ENCODE measurements at regions not wholly inside any gene's neighbourhood (a gene's known extent, or its start where the extent isn't known, plus 50 kb on each side); places are given as distances from the start of the nearest gene placed in this dataset.

- TF ChIP-seq POLR2AphosphoS5 (IDR thresholded peaks at IDR 0.05; ENCODE audit: low read depth, low read length): no peak
- TF ChIP-seq POLR2A (IDR thresholded peaks at IDR 0.05; ENCODE audit: low read depth, low read length): no peak
Measured at GRCh38 chr4:34328939-34329338, 1915.4 kb downstream of the ARAP2 start.
